HCT116 (cell line): ENCODE measurements at regions not wholly inside any gene's neighbourhood (a gene's known extent, or its start where the extent isn't known, plus 50 kb on each side); places are given as distances from the start of the nearest gene placed in this dataset.

Experiments used
- ATAC-seq: fragments of 200-7000 bp; cut with Tn5 transposase; 2 replicates; pipeline ENCODE4 v1.9.1; 2020; ENCODE audit warnings: mild to moderate bottlenecking, moderate library complexity
- BruUV-seq: library from RNA; stranded (reverse); fragments of 400-500 nt; replicated peaks from 2 replicates; lab custom pipeline; 2021; lab: Mats Ljungman, UMichigan
- CTCF ChIA-PET: fragments of 300-600 bp; sonication (Branson Sonifier 250); formaldehyde crosslinking; loops from one replicate; lab custom pipeline; 2021; ENCODE audit warnings: antibody characterized with exemption; lab: Charles Lee
- POLR2A ChIA-PET: fragments of 300-600, 350-600 bp; sonication (Branson Sonifier 250); formaldehyde crosslinking; loops from one replicate; lab custom pipeline; 2021; ENCODE audit warnings: antibody characterized with exemption; lab: Charles Lee
- RAD21 ChIA-PET, 2 experiments: fragments of 300-600 bp; sonication (Branson Sonifier 250); formaldehyde crosslinking; loops; one replicate each; lab custom pipeline; 2023; ENCODE audit warnings: low total read pairs in 2 of 2; ENCODE audit not compliant: uncharacterized antibody in 2 of 2, unreplicated experiment in 2 of 2, low non-redundant PET in 1 of 2; lab: Charles Lee
- DNase-seq: peaks from one replicate; pipeline ENCODE4 v3.0.0-alpha.2; 2010; ENCODE audit warnings: low read depth, low spot score
- H2AFZ ChIP-seq: fragments of 200-600 bp; shearing (Covaris generic), sonication (generic); 2 replicates; pipeline ENCODE4 v1.6.1; 2017; ENCODE audit warnings: low read depth, mixed run types, mixed read lengths, antibody characterized with exemption, low read length; ENCODE audit not compliant: poor library complexity, severe bottlenecking
- H3K27ac ChIP-seq: 2 replicates; pipeline ENCODE4 v1.5.1; 2012; ENCODE audit warnings: low read depth, low read length
- H3K27me3 ChIP-seq: fragments of 200-600 bp; sonication (generic); 2 replicates; pipeline ENCODE4 v1.6.1; 2016; ENCODE audit warnings: mixed run types, low read length, mixed read lengths; ENCODE audit not compliant: insufficient read depth
- H3K36me3 ChIP-seq, 2 experiments: fragments of 200-500 bp in 1 of 2; fragments of 200-600 bp in 1 of 2; sonication (Bioruptor generic) in 1 of 2; sonication (generic) in 1 of 2; 2 replicates each; pipeline versions ENCODE4 v1.5.1 to v1.6.1; 2014 to 2016; ENCODE audit warnings: low read length in 2 of 2, inconsistent platforms in 1 of 2, mixed read lengths in 1 of 2, mixed run types in 1 of 2; ENCODE audit not compliant: insufficient read depth in 2 of 2, control insufficient read depth in 1 of 2
- H3K4me1 ChIP-seq, 2 experiments: fragments of 200-600 bp in 1 of 2; sonication (generic) in 1 of 2; 2 replicates each; pipeline versions ENCODE4 v1.5.1 to v1.6.1; 2012 to 2017; ENCODE audit warnings: low read length in 2 of 2, inconsistent platforms in 1 of 2, mild to moderate bottlenecking in 1 of 2, mixed read lengths in 1 of 2, mixed run types in 1 of 2, moderate library complexity in 1 of 2; ENCODE audit not compliant: insufficient read depth in 2 of 2, control insufficient read depth in 1 of 2
- H3K4me2 ChIP-seq: fragments of 200-600 bp; sonication (generic); 2 replicates; pipeline ENCODE4 v1.6.1; 2017; ENCODE audit warnings: mixed run types, low read length, mixed read lengths
- H3K4me3 ChIP-seq, 2 experiments: fragments of 200-600 bp in 1 of 2; sonication (generic) in 1 of 2; replicated peaks in 1 of 2; 2 replicates each; pipeline ENCODE4 v1.5.1; 2011 to 2016; ENCODE audit warnings: low read length in 2 of 2, control low read depth in 1 of 2, low read depth in 1 of 2, mild to moderate bottlenecking in 1 of 2, mixed read lengths in 1 of 2, mixed run types in 1 of 2
- H3K79me2 ChIP-seq: fragments of 200-600 bp; sonication (generic); 2 replicates; pipeline ENCODE4 v1.6.1; 2017; ENCODE audit warnings: mild to moderate bottlenecking, mixed run types, low read length, moderate library complexity, mixed read lengths; ENCODE audit not compliant: insufficient read depth
- H3K9ac ChIP-seq: fragments of 200-600 bp; sonication (generic); 2 replicates; pipeline ENCODE4 v1.6.1; 2016; ENCODE audit warnings: low read length, mixed read lengths
- H3K9me2 ChIP-seq: fragments of 200-600 bp; sonication (generic), shearing (Covaris generic); 2 replicates; pipeline ENCODE4 v1.6.1; 2017; ENCODE audit warnings: mixed run types, mild to moderate bottlenecking, moderate library complexity; ENCODE audit not compliant: insufficient read depth
- H3K9me3 ChIP-seq, 2 experiments: fragments of 200-500 bp in 1 of 2; fragments of 200-600 bp in 1 of 2; sonication (Bioruptor generic) in 1 of 2; sonication (generic) in 1 of 2; 2 replicates each; pipeline ENCODE4 v1.6.1; 2014 to 2017; ENCODE audit warnings: low read length in 2 of 2, mixed read lengths in 2 of 2, inconsistent platforms in 1 of 2, low read depth in 1 of 2, mild to moderate bottlenecking in 1 of 2, mixed run types in 1 of 2, moderate library complexity in 1 of 2; ENCODE audit not compliant: control insufficient read depth in 1 of 2, insufficient read depth in 1 of 2
- H4K20me1 ChIP-seq: fragments of 200-600 bp; sonication (generic), shearing (Covaris generic); 2 replicates; pipeline ENCODE4 v1.6.1; 2017; ENCODE audit warnings: mixed run types, mild to moderate bottlenecking, moderate library complexity; ENCODE audit not compliant: insufficient read depth
- CBX3 ChIP-seq: IDR thresholded peaks from 2 replicates; pipeline ENCODE4 v1.6.1; 2012; ENCODE audit warnings: low read depth
- CEBPB ChIP-seq: IDR thresholded peaks from 2 replicates; pipeline ENCODE4 v1.6.1; 2012; ENCODE audit warnings: low read depth
- ELF1 ChIP-seq: IDR thresholded peaks from 2 replicates; pipeline ENCODE4 v1.6.1; 2012; ENCODE audit warnings: low read depth, borderline replicate concordance
- EZH2phosphoT487 ChIP-seq: fragments of 200-600 bp; IDR thresholded peaks from 2 replicates; pipeline ENCODE4 v1.6.1; 2018; ENCODE audit warnings: antibody characterized with exemption, borderline replicate concordance
- FOSL1 ChIP-seq: IDR thresholded peaks from 2 replicates; pipeline ENCODE4 v1.6.1; 2012; ENCODE audit warnings: low read depth
- JUND ChIP-seq: IDR thresholded peaks from 2 replicates; pipeline ENCODE4 v1.6.1; 2012
- SP1 ChIP-seq: IDR thresholded peaks from 2 replicates; pipeline ENCODE4 v1.6.1; 2012; ENCODE audit warnings: low read depth
- TCF7L2 ChIP-seq: IDR thresholded peaks from 2 replicates; pipeline ENCODE4 v1.7.0; 2011; ENCODE audit warnings: borderline replicate concordance, inconsistent platforms; ENCODE audit not compliant: insufficient read depth, insufficient read length; ENCODE audit errors: extremely low read depth
- YY1 ChIP-seq: IDR thresholded peaks from 2 replicates; pipeline ENCODE4 v1.6.1; 2011; ENCODE audit warnings: low read length, low read depth, moderate library complexity, mild to moderate bottlenecking; ENCODE audit not compliant: insufficient replicate concordance; ENCODE audit errors: extremely low read depth
- ZFX ChIP-seq: fragments of 450-650 bp; IDR thresholded peaks from 2 replicates; pipeline ENCODE4 v1.6.1; 2017
- ZNF274 ChIP-seq: fragments of 200-500 bp; sonication (Bioruptor generic); IDR thresholded peaks from 2 replicates; pipeline ENCODE4 v1.6.1; 2014; ENCODE audit warnings: mild to moderate bottlenecking, low read depth, low read length, inconsistent platforms
- intact Hi-C: fragments of 100-400 bp; cut with micrococcal nuclease; formaldehyde crosslinking; loops from 2 replicates; pipeline ENCODE4 v1.10.0; 2022
- TF ChIP-seq, protein P1 (sequence below), 3 experiments: fragments of 200-600 bp in 1 of 3; sonication (generic) in 1 of 3; IDR thresholded peaks in 2 of 3; conservative IDR thresholded peaks in 1 of 3; 2 replicates each; pipeline ENCODE4 v1.5.1; 2012 to 2017; ENCODE audit warnings: low read depth in 2 of 3, low read length in 2 of 3, antibody characterized with exemption in 1 of 3, borderline replicate concordance in 1 of 3, control low read depth in 1 of 3, mild to moderate bottlenecking in 1 of 3, mixed read lengths in 1 of 3, mixed run types in 1 of 3, moderate library complexity in 1 of 3; ENCODE audit not compliant: insufficient read depth in 1 of 3
- TF ChIP-seq, protein P2 (sequence below): IDR thresholded peaks from 2 replicates; pipeline ENCODE4 v1.6.1; 2012

DNA sequence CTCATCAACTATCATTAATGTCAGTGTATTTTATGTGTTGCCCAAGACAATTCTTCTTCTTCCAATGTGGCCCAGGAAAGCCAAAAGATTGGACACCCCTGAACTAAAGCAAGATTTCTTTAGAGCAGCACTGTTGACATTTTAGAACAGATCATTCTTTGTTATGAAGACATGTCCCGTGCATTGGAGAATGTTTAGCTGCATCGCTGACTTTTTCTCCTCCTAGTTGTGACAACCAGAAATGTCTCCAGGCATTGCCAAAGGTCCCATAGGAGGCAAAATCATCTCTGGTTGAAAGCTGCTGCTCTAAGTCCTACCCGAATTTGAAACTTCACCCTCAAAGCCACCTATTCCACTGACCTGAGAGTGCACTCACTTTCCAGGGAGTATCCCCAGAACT is 62.7 kb upstream of the IRX6 start:
- ATAC-seq: no peak
- no peak overlapping the region for H3K9ac ChIP-seq
- no peaks in the 10 kb centered on the region for H3K79me2 ChIP-seq
- no peak overlapping the region for H3K4me2 ChIP-seq
- H3K36me3 ChIP-seq: no peaks in the 10 kb centered on the region
- intact Hi-C loops: no loop called here
- no peak overlapping the region for H3K27ac ChIP-seq
- no peaks in the 10 kb centered on the region for H3K9me2 ChIP-seq
- H4K20me1 ChIP-seq: no peaks in the 10 kb centered on the region
- ChIA-PET POLR2A (no interaction called here), CTCF (no interaction called here), RAD21 (no interaction called here)
- no peak overlapping the region for H2AFZ ChIP-seq
- no peak for DNase-seq
- no peaks in the 10 kb centered on the region for H3K4me1 ChIP-seq
- peaks cover 22% of the 10 kb centered on the region; the same call in 1 of the 2 replicates for H3K27me3 ChIP-seq
- no TSS peak for BruUV-seq
- no peaks in the 10 kb centered on the region for H3K9me3 ChIP-seq
- TF ChIP-seq YY1: no peak
- TF ChIP-seq TCF7L2: no peak
- no peak for TF ChIP-seq ZFX
- no peak for TF ChIP-seq ELF1
- H3K4me3 ChIP-seq: no peak overlapping the region

DNA sequence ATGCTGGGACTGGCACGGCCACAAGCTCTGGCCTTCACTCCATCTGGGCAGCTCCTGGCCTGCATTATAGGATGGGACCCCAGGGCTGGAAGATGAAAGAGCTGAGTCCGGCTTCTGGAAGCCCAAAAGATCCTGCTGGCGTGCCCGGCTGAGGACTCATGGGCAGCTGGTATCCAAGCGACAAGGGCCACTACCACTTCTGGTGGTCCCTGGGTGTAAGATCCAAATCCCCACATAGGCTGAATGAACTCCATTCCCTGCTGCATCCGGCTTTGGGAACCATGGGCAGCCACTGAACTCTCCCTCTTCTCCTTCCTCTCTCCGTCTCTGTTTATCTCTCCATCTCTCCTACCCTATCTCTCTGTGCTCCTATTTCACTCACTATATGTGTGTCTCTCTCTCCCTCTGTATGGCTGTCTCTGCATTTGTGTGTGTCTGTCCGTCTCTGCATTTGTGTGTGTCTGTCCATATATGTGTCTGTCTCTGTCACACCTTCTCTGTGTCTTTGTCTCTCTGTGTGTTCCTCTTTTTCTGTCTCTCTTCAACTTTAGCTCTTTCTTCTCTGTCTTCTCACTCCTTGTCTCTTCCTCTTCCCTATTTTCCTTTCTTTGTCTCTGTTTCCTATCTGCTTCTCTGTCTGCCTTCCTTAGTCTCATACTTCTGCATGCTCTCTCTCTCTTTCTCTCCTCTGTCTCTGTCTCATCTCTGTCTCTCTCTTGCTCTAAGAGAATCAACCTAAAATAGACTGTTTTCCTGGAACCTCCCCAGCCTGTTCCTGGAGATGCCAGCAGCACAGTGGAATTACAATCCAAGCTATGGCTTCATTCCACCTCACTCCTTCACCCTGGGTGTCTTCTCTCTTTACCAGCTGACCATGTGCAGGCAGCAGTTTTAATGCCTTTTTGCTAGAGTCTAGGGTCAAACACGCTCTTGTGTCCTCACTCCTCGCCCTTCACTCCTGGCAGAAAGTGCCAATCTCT is 60.4 kb upstream of the IRX6 start:
- Histone ChIP-seq H4K20me1 (no peaks in the 10 kb centered on the region), H3K9me3 (no peaks in the 10 kb centered on the region), H3K36me3 (no peaks in the 10 kb centered on the region), H3K4me3 (no peak overlapping the region), H3K27me3 (peaks cover 22% of the 10 kb centered on the region; the same call in 1 of the 2 replicates), H3K9me2 (no peaks in the 10 kb centered on the region), H3K4me2 (no peak overlapping the region), H2AFZ (no peak overlapping the region), H3K9ac (no peak overlapping the region), H3K4me1 (no peaks in the 10 kb centered on the region), H3K27ac (no peak overlapping the region), H3K79me2 (no peaks in the 10 kb centered on the region)
- BruUV-seq: no TSS peak
- POLR2A ChIA-PET: no interaction called here
- TF ChIP-seq ZNF274 (no peak), ZFX (no peak), SP1 (no peak), EZH2phosphoT487 (no peak), FOSL1 (no peak), JUND (no peak), CBX3 (no peak), CEBPB (no peak)
- TF ChIP-seq, protein P1, sequence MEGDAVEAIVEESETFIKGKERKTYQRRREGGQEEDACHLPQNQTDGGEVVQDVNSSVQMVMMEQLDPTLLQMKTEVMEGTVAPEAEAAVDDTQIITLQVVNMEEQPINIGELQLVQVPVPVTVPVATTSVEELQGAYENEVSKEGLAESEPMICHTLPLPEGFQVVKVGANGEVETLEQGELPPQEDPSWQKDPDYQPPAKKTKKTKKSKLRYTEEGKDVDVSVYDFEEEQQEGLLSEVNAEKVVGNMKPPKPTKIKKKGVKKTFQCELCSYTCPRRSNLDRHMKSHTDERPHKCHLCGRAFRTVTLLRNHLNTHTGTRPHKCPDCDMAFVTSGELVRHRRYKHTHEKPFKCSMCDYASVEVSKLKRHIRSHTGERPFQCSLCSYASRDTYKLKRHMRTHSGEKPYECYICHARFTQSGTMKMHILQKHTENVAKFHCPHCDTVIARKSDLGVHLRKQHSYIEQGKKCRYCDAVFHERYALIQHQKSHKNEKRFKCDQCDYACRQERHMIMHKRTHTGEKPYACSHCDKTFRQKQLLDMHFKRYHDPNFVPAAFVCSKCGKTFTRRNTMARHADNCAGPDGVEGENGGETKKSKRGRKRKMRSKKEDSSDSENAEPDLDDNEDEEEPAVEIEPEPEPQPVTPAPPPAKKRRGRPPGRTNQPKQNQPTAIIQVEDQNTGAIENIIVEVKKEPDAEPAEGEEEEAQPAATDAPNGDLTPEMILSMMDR (IDR thresholded peaks at IDR 0.05 in 2 of 3, conservative IDR thresholded peaks at IDR 0.05 in 1 of 3; ENCODE audit: borderline replicate concordance in 1 of 3, insufficient read depth in 1 of 3, low read depth in 2 of 3, low read length in 2 of 3): no peak
- TF ChIP-seq, protein P2, sequence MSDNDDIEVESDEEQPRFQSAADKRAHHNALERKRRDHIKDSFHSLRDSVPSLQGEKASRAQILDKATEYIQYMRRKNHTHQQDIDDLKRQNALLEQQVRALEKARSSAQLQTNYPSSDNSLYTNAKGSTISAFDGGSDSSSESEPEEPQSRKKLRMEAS: no peak
- intact Hi-C loops: no loop called here
- ATAC-seq (no peak), DNase-seq (no peak)
- CTCF ChIA-PET: no interaction called here
- RAD21 ChIA-PET: no interaction called here
